ENCODE measurements at regions not wholly inside any gene's neighbourhood (a gene's known extent, or its start where the extent isn't known, plus 50 kb on each side); places are given as distances from the start of the nearest gene placed in this dataset.
"Not testable (repeated sequence)": the region's sequence is repeated elsewhere in the genome, so short reads cannot be mapped to it uniquely, and the experiment has no call there.

DNA sequence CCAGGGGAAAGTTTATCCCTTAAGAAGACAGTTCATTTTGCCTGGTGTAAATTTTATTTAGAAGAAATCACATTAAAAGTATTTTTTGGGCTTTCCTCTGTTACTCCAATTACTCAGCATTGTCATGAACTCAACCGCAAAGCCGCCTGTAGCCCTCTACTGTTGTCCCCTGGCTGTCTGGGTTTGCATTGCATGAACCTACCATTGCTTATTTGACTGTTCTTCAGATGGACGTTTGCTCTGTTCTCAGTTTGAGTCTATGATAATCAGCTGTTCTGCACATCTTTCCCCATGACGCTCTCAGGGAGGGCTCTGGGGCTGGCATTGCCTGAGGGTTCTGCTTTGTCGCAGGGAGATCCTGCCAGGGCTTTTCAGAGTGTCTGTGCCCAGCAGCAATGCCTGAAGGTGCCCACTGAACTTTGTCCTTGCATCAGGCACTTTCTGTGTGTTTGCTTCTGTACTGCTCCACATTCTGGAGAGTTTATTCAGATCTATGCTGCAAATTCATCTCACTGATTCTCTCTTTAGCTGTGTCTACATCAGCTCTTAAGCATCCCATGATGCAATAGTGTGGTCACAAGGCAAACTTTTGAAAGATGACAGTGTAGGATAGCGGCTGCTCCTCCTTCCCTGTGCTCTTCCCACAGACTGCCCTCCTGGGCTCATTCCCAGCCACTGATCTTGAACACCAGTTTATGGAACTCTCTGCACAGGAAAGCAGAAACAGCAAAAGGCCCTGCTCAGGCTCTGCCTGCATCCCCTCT is 370.8 kb downstream of the TMEM121 start:
- DNase-seq = not testable (repeated sequence)

DNA sequence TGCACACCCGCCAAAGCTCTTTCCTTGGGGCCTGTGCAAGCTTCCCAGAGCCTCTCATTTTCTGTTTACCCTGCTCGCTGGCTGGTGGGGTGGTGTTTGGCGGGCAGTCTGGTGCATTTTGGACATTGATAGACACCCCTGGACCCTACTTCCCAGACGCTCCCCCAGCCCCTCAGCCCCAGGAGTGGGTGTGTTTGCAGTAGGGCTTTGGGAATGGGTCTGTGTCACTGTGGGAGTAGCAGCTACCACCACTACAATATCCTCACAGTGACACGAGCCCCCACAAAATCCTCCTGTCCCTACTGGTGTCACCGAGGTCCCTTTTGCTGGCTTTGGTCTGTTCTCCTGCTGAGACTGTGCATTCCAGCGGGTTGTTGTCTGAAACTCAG is 371.3 kb downstream of the TMEM121 start:
- DNase-seq = no peak

DNA sequence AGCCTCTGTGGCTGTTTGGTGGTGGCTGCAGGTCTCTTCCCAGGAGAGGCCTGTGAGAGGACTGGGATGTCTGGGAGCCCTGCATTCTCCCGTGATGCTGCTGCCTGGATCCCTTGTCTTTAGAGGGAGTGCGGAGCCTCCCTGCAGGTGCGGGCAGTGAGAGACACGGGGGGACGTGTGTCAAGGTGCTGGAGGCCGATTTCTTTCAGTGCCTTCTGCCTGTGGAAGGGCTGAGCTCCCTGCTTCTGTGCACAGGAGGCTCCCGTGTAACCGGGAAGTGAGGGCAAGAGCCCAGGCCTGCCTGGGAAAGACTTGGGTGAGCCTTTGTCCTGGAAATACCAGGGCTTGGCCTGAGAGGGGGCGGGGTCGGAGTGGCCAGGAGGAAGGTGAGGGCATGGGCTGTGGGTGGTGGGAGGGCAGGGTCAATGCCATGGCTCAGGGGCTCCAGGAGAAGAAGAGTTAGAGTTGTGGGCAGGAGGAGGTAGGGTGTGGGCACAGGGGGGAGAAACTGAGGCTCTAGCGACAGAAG is 372.2 kb downstream of the TMEM121 start:
- DNase-seq = no peak

DNA sequence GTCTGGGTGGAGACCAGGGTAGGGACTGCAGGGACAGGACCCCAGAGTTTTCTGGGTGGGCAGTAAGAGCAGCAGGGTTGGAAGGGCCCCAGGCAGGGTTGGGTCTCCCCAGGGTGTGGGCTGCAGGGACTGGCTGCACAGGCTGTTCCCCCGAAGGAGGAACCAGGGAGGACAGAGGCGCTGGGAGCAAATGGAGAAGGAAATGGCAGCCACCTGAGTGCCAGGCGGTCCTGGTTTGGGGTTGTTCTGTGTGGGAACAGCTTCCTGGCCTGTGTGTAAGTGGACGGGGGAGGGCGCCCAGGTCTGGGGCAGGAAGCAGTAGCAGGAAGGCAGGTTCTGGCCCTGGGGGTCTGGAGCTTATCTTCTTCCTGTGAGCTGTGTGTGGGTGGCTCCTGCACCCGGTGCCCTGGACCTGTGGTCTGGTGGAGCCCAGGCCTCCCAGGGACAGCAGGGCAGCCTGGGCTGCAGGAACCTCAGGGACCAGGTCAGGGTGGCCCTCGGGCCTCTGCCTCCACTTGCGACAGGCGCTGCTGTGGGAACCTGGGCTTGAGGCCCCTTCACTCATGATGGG is 372.8 kb downstream of the TMEM121 start:
- no peak for DNase-seq

DNA sequence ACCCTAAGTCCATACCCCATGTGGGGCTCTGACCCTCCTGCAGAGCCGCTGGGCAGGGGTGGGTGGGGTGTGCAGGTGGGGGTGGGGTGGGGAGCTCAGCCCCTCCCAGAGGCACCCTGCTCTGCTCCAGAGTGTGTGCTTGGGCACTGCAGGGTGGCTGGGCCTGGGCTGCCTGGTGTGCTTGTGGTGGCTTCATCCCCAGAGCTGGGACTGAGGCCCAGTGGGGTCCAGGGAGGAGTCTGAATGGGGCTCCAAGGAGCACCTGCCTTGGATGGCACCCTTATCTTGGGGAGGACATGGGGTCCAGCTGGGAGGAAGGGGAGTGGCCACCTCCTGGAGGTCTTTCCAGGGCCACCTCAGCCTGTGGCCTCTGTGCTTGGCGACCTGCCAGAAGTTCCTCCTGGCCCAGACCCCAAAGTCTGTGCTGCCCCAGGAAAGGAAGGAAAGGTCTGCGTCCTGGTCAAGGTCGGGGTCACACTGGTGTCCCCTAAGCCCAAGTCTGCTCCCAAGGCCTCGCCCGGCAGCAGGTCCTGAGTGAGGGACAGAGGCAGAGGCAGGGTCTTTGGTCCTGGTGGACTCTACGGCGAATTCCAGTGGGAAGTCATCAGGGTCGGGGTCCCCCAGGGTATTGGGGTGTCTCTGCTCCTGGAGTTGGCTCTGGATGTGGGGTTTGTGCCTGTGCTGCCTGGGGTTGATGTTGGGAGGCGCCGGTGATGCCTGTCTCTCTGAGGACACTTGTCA is 373.4 kb downstream of the TMEM121 start:
- DNase-seq = no peak

DNA sequence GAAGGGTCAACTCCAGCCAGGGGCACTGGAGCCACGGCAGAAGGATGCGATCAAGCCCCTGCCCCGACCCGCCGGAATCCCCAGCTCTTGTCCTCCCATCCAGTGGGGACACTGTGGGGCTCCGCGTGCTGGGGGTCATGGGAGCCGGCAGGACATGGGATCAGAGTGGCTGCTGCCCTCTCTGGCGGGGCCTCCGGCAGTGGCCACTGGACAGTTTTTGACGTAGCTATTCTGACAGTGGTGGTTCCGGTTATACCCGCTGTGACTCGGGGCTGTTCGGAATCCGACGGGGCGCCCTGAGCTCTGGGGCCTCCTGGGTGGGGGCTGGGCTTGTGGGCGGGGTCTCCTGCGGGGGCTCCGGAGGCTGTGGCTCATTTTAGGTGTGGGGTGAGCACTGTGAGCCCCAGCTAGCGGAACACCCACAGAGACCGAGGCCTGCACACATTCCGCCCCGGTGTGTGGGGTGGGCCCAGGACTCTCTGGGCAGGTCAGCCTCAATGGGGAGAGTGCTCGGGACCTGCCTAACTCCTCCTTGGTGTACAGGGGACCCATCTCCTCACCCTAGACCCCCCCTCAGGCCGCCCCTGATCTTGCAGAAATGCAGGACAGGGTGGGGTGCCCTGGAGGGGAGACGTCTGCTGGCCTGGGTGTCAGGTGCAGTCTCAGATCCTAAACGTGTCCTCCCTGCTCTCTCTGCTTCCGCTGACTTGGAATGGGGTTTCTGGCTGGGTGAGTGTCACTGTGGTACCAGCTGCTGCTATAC is 374.2 kb downstream of the TMEM121 start:
- DNase-seq = no peak

DNA sequence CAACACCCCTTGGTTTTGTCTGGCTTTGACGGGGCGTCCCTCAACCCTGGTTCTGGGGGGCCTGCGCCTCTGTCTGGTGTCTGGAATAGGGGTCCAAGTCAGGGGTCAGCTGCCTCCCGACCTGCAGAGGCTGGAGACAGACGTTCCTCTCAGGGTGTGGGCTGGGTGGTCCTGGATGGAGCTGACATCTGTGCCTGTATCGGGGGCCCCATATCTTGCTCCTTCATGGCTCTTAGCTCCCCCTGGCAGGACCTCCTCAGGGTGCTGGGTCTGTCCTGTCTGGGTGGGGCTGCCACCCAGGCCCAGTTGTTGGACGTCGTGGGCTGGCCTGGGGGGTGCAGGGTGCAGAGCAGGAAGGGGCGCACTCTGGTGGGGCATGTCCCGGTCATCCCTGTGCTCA is 374.8 kb downstream of the TMEM121 start:
- no peak for DNase-seq

DNA sequence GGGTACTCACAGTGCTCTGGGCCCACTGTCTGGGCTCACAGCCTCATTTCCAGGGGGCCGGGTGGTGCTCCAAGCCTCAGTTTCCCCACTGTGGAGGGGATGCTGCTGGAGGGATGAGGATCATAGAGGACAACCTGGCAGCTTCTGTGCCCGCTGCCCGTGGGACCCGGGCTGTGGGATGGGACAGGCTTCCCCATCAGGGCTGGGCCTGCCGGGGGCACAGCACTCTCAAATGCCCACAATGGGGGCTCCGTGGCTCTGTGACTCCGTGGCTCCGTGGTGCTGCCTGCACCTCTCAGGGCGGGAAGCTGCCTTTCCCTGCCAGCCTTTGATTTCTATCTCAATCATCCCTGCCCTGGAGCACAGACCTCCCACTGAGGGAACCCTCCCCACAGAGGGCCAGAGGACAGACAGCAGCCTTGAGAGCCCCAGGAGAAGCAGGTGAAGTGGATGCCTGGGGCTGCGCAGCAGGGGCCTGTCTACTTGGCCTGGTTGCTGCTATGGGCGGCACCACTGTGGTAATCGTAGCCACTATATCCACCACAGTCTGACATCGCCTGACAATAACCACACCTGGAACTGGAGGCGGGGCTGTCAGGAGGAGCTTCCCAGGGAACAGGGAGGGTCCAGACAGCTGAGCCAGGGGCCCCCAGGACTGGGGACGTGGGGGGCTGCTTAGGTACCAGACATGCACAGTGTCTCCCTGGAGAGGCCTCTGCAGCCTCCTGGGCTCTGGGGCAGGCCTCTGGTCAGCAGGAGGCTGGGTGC is 375.9 kb downstream of the TMEM121 start:
- no peak for DNase-seq

DNA sequence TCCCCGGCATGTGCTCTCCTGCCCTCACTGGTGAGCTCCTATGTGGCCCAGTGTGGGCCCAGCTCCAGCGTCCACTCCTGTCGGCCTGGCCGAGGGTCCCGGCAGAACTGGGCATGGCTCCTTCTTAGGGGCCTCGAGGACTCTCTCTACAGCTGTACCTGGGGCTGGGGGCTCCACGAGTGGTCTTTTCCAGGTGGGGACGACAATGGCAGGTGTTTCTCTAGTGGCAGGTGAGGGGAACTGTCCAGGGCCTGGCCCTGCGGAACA is 376.4 kb downstream of the TMEM121 start:
- DNase-seq = not testable (repeated sequence)

DNA sequence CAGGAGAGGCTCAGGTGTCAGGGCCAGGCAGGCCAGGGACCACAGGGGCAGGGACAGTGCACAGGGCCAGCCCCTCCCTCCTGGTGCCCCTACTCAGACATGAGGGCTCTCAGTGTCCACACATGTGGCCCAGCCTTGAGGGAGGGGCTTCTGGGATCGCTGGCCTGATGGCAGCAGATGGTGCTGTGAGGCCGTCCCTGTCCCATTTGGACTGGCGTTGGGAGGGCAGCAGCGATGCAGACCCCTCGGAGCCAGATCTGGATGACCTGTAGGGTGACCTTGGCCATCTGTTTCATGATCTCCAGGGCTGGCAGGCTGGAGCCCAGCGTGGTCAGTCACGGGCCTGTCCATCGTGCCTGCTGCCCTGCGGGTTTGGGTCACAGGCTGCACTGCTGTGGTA is 377.6 kb downstream of the TMEM121 start:
- DNase-seq = no peak

DNA sequence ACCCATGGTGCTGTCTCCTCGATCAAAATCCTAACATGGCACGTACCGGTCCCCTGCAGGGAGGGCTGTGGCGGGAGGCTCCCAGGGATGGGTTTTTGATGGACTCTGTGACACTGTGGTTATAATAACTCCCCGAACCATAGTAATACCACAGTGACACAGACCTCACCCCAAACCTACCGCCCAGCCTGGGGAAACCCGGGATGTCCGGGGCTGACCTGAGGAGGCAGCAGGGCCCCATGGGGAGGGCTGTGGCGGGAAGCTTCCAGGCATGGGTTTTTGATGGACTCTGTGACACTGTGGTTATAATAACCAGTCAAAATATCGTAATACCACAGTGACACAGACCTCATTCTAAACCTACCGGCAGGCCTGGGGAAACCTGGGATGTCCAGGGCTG is 378.0 kb downstream of the TMEM121 start:
- DNase-seq = no peak

DNA sequence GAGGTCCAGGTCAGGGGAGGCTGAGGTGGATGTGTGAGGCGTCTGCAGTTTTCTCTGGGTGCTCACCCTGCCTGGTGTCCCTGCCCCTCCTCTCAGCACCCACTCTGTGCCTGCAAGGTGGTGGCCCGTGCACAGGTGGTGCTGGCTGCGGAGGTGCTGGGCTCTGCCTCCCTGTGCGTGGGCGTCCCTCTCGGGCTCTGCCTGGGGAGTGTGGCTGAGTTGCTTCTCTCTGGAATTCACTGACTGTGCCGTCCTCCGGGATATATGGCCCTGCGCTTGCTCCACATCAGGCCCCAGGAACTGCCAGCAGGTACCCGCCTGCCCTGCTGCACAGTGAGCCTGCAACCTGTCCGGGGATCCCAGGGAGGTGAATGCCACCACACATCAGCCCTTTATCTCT is 379.1 kb downstream of the TMEM121 start:
- DNase-seq = no peak

DNA sequence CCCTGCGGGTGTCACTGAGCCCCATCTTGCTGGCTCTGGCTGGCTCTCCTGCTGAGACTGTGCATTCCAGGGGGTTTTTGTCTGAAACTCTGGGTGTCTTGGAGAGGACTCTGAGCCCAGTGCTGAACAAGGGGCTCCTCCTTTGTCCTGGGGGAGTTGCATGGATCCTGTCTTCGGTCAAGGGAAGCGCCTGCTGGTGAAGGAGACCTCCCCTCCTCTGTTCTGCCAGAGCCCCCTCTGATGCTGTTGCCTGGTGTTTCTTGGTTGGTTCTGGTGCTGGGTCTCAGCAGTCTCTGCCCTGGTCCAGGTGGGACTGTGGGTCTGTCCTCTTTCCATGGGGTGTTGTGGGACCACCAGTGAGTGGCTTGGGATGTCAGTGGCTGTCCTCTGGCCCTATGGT is 380.9 kb downstream of the TMEM121 start:
- no peak for DNase-seq

DNA sequence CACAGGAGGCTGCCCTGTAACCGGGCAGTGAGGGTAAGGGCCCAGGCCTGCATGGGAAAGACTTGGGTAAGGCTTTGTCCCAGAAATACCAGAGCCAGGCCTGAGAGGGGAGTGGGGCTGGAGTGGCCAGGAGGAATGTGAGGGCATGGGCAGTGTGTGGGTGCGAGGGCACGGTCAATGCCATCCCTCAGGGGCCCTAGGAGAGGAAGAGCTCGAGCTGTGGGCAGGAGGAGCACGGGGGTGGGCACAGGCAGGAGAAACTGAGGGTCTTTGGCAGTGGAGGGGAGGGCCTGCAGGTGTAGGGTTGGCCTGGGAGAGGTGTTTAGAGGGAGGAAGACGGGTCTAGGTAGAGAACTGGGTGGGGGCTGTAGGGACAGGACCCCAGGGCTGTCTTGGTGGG is 381.6 kb downstream of the TMEM121 start:
- no peak for DNase-seq

DNA sequence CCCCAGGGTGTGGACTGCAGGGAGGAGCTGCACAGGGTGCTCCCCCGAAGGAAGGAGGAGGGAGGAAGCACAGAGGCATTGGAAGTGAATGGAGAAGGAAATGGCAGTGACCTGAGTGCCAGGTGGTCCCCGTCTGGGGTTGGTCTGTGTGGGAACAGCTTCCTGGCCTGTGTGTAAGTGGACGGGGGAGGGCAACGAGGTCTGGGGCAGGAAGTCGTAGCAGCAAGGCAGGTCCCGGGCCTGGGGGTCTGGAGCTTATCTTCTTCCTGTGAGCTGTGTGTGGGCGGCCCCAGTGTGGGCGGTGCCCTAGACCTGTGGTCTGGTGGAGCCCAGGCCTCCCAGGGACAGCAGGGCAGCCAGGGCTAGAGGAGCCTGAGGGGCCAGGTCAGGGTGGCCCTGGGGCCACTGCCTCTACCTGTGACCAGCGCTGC is 382.1 kb downstream of the TMEM121 start:
- DNase-seq = no peak

DNA sequence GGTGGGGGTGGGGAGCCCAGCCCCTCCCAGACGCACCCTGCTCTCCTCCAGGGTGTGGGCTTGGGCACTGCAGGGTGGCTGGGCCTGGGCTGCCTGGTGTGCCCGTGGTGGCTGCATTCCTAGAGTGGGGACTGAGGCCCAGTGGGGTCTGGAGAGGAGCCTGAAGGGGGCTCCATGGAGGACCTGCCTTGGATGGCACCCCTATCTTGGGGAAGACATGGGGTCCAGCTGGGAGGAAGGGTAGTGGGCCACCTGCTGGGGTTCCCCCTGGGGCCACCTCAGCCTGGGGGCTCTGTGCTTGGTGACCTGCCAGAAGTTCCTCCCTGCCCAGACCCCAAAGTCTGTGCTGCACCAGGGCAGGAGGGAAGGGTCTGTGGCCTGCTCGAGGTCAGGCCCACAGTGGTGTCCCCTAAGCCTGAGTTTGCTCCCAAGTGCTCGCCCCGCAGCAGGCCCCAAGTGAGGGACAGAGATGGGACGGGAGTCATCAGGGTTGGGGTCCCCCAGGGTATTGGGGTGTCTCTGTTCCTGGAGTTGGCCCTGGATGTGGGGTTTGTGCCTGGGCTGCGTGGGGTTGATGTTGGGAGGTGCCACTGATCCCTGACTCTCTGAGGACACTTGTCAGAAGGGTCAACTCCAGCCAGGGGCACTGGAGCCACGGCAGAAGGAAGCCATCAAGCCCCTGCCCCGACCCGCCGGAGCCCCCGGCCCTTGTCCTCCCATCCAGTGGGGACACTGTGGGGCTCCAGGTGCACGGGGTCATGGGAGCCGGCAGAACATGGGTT is 382.9 kb downstream of the TMEM121 start:
- DNase-seq = no peak

DNA sequence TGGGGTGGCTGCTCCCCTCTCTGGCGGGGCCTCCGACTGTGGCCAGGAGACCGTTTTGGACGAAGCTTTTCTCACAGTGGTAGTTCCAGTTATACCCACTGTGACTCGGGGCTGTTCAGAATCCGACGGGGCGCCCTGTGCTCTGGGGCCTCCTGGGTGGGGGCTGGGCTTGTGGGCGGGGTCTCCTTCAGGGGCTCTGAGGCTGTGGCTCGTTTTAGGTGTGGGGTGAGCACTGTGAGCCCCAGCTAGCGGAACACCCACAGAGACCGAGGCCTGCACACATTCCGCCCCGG is 383.4 kb downstream of the TMEM121 start:
- not testable (repeated sequence) for DNase-seq

DNA sequence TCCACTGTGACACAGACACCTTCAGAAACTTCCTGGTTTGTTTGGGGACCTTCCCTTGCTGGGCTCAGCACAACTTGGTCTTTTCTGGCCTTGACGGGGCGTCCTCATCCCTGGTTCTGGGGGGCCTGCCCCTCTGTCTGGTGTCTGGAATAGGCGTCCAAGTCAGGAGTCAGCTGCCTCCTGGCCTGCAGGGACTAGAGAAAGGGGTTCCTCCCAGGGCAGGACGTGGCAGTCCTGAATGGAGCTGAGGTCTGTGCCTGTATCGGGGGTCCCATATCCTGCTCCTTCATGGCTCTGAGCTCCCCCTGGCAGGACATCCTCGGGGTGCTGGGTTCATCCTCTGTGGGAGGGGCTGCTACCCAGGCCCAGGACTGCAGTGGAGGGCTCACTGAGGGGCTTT is 384.0 kb downstream of the TMEM121 start:
- no peak for DNase-seq

DNA sequence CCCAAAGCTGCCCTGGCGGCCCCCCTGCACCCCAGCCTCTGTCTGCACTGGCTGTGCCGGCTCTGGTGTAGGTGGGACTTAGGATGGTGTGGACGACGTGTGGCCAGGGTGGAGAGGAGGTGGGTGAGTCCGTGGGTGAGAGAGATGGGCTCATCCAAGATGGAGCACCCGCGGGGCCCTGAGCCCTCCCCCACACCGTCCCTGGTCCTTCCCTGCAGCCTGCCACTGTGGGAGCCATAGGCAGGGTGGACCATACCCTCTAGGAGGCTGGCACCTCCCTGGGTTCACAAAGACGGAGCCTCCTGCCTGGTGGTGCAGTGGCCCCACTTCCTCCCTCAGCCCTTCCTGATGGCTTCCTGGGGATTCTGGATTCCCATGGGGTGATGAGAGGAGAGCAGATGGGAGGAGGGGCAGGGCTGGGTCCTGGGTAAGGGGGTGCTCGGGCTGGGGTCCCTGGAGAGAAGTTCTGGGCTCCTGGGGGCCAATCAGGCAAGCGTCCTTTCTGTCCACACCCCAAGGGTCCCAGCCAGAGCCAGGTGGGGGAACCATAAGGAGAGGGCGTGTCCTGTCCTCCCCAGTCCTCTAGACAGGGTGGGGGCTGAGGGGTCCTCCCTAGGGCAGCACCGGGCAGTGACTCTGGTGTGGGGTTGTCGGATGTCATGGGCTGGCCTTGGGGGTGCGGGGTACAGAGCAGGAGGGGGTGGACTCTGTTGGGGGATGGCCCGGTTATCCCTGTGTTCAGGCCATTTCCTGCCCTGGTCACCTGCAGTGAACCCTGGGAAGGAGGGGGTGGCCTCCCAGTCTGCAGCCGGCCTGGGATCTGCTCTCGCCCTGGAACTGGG is 384.8 kb downstream of the TMEM121 start:
- DNase-seq = no peak

DNA sequence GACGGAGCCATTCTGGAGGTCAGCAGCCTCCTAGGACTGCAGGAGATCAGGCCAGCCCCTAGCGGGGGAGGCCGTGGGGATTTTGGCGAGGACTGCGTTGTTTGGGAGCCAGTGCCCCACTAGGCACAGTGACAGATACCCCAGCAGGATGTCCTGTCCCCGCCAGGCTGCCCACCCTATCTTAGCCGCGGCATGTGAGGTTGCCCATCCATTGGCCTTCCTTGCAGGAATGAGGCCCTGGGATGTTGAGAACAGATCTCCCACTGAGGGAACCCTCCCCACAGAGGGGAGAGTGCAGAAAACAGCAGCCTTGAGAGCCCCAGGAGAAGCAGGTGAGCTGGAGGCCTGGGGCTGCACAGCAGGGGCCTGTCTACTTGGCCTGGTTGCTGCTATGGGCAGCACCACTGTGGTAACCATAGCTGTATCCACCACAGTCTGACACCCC is 385.5 kb downstream of the TMEM121 start:
- not testable (repeated sequence) for DNase-seq

DNA sequence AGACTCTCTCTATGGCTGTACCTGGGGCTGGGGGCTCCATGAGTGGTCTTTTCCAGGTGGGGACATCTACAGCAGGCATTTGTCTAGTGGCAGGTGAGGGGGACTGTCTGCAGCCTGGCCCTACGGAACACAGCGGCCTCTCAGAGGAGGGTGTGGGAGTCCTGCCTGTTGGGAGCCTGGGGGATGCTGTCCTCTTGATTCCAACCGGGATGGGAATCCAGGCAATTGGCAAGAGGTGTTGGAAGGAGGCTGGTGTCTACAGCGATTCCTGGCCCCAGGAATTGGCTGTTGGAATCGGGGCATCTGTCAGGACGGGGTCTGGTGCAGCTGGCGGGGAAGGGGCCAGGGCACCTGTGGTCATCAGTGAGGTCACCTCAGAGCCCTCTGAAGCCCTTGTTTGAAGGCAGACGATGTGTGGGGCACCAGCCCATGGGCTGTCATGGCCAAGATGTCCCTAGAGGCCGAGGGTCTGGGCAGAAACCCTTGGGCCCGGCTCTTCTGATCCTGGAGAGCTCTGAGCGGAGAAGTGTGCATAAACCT is 386.3 kb downstream of the TMEM121 start:
- DNase-seq = no peak
